ENCODE measurements at regions not wholly inside any gene's neighbourhood (a gene's known extent, or its start where the extent isn't known, plus 50 kb on each side); places are given as distances from the start of the nearest gene placed in this dataset.
"Not testable (repeated sequence)": the region's sequence is repeated elsewhere in the genome, so short reads cannot be mapped to it uniquely, and the experiment has no call there.

DNA sequence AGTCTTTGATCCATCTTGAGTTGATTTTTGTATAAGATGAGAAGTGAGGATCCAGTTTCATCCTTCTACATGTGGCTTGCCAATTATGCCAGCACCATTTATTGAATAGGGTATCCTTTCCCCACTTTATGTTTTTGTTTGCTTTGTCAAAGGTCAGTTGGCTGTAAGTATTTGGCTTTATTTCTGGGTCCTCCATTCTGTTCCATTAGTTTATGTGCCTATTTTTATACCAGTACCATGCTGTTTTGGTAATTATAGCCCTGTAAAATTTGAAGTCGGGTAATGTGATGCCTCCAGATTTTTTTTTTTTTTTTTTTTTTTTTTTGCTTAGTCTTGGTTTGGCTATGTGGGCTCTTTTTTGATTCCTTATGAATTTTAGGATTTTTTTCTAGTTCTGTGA lies 203.0 kb upstream of the IRX5 start:
- not testable (repeated sequence) for DNase-seq (ENCODE audit: low read depth)

DNA sequence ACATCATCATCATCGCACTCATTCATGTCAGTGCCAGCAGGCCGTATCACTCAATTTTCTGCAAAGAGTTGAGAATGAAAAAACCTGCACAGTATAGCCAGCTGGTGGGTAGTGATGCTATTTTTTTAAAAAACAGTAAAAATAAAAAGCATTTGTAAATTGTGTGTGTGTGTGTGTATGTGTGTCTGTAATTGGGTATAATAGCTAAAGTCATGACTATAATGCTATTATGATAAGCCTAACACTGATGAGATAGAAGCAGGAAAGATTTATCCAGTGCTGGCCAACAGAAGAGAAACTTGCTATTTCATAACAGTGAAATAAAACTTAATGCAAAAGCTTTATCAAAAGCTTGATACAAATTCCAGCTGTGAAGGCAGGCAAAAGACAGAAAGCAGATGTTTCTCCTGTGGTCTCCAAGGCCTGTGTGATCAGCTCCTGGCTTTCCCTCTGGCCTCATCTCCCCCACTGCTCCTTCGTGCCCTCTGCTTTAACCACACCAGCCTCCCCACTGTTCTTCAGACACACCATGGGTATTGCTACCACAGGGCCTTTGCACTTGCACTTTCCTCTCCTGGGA lies 206.2 kb upstream of the IRX5 start:
- DNase-seq (ENCODE audit: low read depth) = no peak

DNA sequence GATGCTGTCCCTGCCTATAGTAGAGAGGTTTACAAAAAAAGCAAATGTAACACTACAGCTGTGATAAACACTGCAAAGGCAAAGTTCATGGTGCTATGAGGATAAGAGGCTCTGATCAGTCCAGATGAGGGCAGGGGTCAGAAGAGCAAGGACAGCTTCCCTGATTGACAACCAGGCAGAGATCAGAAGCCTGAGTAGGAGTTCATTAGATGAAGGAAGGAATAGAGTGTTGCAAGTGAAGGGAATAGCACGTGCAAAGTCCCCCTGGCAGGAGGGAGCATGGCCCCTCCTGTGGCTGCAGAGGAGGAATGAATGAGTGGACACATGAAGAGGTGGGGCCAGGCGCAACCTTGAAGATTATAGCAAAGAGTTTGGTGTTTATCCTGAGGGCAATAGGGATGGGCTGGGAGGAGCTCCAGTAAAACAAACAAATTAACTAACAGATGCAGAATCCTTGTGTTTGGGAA lies 208.4 kb upstream of the IRX5 start:
- DNase-seq (ENCODE audit: low read depth) = no peak

DNA sequence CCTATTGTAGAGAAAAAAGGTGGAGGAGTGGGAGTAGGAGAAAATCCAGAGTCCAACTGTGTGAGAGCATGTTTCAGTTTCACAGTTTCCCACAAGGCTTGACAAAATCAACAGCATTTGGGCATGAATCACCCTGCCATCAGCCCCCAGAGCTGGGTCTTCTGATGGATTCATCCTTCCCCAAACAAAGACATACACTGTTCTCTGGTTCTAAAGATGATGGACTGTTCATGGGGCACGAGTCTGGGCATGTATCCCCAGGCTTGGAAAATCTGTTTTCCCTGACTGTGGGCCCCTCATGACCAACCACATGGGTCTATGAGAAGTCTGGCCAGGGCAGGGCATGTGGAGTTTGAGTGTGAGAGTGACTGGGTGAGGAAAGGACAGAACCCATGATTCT lies 210.4 kb upstream of the IRX5 start:
- peak; percentile 10 for DNase-seq (ENCODE audit: low read depth)

DNA sequence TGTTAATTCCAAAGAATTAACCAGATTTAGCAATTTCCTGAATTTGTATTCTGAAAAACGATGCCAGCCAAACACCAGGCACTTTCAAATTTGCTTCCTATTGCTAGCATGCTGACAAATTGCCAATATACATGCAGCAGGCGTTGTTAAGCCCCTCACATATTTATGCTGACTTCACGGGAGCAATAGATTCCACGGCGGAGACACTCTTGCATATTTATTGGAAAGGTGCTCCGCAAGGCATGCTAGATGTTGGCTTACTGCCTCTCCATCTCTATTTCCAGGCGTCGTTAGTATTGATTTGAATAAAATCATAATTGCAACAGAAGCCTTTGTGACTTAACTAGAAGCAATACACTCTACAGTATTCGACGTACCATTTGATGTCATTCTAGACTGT lies 211.0 kb upstream of the IRX5 start:
- no peak for DNase-seq (ENCODE audit: low read depth)

DNA sequence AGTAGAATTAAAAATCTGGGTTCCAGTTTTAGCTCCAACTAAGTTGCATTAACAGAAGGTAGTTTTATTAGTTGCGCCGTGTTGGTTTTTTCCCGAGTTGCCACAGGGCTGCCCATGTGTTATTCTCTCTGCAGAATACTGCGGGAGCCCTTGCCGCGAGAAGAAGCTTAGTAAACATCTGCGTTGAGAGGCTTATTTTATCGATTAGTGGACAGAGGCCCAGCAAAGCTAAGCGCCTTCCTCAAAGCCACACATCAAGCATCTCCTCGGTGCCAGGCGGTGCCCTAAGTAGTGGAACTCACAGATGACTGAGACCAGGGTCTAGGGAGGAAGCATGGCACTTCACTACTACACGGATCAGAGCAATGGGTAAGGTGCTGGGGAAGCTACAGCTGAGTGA lies 212.3 kb upstream of the IRX5 start:
- no peak for DNase-seq (ENCODE audit: low read depth)

DNA sequence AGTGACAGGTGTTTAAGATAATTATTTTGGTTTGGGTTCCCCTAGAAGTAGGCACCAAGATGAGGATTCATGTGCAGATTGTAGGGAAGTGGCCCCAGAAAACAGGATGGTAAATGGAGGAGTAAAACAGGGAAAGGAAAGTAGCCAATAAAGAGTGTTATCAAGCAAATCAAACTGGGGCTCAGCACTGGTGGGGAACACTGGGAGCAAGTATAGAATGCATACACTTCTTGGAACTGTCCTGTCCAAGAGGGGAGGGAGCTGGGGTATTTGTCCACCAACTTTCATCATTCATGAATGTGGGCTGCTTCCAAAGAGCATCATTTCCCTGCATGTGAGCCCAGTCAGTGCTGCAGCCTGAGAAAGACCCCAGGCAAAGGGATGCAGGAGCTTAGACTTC lies 215.7 kb upstream of the IRX5 start:
- DNase-seq (ENCODE audit: low read depth) = no peak

DNA sequence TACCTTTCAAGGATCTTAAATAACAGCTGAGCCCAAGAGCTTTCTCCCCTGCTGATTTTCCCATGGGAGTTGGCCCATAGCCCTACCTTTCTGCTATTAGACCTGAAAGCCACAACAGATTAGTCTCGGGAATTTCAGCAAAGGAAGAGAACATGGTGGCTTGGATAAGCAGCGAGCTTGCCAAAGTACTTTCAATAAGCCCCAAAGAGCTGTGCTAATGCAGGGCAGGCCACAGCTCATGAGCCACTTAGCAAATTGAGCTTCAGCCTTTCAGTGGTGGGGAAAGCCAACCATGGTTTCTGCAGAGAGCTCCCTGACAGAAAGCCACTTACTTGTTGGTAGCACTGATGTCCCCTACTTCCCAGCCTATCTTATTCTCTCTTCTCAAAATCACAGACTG lies 217.8 kb upstream of the IRX5 start:
- no peak for DNase-seq (ENCODE audit: low read depth)

DNA sequence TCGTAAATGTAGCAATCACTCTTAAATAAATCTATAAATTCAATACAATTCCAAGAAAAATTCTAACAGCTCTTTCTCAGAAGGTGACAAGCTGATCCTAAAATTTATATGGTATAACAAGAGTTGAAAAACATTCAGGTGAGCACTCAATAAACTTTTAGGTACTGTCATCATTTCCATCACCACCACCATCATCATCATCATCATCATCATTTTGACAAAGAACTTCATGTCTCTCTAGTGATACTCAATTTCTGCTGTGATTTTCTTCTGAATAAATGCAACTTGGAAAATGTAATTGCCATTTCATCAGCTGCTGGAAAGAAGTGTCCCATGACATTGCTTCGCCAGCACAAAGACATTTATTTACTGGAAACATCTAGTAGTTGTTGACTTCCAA lies 222.9 kb upstream of the IRX5 start:
- DNase-seq (ENCODE audit: low read depth) = no peak

DNA sequence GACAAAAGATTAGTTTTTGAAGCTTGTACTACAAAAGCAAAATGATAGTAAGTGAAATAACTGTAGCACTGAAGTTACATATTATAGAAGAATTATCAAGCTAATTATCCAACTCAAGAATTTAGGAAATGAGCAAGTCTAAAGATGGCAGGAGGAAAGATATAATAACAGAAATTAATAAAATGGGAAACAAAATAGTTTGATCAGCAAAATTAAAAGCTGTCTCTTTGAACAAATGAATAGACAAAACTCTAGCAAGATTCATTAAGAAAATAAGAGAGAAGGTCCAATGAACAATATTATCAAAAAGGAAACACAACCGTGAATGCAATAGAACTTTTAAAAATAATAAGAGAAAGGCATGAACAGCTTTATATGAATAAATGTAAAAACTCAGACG lies 224.3 kb upstream of the IRX5 start:
- DNase-seq (ENCODE audit: low read depth) = no peak

DNA sequence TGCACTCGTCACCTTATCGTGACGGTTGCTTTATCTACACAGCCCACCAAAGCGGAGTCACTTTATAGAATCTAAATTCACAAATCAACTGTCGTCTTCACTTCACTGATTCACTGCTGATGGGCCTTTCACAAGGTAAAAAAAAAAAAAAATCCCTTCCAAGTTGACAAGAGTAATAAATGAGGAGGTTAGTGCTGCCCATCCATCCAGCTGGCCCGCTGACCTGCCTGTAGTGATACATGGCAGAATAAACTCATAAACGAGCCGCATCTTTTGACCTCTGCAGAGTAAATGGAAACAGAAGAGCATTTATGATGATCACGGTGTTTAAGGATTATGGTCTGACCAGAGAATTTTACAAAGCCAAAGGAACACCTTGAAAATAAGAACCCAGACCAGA lies 227.3 kb upstream of the IRX5 start:
- no peak for DNase-seq (ENCODE audit: low read depth)

DNA sequence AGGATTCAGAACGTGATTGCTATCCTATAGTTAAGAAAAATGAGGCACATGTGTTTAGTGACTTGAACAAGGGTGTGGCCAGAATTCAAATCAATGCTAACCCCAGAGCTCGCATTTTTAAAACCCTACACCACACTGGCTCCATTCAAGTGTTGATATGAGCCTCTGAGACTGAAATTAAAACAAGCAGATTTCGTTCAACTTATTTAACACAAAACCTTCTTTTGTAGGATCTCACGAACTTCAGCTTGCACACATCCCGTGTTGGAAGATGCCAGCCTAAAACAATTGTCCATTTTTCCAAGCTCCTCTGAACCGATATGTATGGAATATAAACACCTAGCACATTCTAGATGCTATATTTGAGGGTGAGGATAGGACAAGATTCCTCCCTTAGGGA lies 231.0 kb upstream of the IRX5 start:
- no peak for DNase-seq (ENCODE audit: low read depth)

DNA sequence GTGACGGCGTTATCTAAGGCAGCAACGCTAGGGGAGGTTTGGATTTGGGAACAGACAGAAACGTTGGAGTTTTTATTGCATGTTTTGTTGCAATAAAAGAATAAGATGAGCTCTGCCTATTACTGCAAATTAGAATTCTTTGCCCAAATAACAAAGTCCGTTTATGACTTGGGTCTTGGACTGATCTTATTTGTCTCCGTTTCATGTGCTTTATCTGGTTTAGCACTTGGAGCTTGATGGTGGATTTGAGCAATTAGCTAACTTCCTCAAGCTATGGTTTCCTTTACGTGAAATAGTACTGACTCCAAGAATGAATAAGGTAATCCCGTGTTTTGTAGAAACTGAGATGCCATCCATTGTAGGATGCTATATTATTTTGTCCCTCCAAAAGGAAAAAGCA lies 233.0 kb upstream of the IRX5 start:
- no peak for DNase-seq (ENCODE audit: low read depth)

DNA sequence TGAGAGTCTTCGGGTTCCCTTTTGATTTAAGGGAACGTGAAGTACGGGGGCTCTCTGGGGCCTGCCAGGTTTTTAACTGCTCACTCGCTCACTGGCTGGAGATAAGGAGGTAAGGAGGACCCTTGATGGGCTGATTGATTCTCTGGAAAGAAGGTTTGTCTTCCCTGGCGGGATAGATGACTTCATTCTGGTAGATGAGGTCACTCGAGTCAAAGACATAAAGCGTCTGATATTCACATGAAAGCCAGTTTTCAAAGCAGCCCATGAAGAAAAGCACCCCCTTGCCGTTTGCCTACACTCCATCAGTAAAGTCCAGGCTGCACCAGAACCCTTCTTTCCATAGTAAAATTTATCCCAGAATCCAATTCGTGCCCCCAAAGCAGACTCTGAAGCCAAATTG lies 233.7 kb upstream of the IRX5 start:
- no peak for DNase-seq (ENCODE audit: low read depth)

DNA sequence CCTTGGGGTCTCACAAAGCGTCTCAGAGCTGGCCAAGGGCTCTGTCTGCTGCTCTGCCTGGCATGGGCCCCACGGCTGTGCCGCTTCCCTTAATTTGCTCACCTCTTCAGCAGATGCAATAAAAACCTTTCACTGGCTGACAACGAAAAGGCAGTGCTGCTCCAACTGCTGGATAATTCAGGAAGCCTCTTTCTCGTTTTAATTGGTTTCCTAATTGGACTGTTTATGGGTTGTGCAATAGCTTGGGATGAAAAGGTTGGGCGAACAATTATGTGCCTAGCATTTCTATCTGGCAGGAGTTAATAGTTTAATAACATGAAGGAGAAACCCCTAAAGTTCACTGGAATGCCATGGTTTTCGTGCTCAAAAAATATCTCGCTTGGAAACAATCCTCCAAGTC lies 234.1 kb upstream of the IRX5 start:
- no peak for DNase-seq (ENCODE audit: low read depth)

DNA sequence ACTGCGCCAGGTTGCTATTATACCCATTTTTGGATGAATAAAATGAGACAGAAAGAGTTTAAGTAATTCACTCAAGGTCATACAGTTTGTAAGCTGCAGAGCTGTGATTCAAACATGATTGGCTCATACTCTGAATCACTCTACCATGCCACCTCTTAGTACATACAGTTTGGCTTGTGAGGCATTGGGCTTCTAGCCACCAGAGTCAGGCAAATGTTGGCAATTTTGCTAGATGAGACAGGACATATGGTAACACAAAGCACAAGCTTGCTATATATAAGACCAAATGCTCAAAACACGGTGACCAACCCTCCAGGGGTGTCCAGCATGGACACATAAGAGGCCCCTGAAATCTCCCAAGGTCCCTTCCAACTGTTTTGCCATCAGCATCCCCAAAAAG lies 236.0 kb upstream of the IRX5 start:
- no peak for DNase-seq (ENCODE audit: low read depth)

DNA sequence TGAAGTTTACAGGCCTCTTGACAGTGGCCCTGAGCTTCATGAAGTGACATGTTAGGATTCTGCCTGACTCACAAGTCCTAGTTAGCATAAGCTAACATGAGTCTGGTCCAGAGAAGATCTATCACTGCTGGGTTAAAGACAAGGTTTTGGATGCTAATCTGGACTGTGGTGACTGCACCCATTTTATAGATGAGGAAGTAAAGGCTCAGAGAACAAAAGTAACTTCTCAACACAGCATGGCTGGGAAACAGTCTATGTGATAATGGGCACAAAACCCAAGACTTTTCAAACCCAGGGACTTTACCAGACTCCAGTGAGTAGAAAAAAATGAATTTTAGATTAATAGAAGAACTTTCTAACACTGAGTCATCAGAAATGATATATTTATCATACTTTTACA lies 236.8 kb upstream of the IRX5 start:
- no peak for DNase-seq (ENCODE audit: low read depth)

DNA sequence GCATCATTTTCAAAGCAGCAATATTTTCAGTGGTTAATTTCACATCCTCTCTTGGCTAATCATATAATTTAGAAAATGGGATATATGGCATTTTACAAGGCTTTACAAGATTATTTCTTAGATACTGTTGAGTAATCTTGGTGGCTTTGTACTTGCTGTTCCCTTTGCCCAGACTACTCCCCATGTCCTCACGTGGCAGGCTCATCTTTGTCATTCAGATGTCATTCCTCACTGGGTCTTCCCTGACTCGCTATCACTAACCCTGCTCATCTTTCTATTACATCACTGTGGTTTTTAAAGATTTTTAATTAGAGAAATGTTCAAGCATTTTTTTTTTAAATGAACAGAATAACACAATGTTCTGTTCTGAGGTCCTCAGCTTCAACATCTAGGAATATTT lies 240.0 kb upstream of the IRX5 start:
- no peak for DNase-seq (ENCODE audit: low read depth)

DNA sequence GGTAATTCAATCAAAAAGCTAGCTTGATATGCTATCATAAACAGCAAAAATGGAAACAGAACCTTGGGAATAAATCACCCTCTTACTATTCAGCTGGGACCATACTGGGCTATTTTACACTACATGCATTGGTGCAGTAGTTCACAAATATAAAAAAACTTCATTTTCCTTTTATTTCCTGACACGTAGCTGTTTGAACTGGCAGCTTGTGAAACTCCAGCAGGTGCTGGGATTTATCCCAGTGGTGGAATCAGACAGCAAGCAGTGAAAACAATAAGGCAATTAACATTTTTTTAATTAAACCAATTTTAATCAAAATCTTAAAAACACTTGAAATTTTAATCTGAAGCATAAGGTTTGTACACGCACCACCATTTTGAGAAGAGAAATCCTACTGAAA lies 240.4 kb upstream of the IRX5 start:
- no peak for DNase-seq (ENCODE audit: low read depth)

DNA sequence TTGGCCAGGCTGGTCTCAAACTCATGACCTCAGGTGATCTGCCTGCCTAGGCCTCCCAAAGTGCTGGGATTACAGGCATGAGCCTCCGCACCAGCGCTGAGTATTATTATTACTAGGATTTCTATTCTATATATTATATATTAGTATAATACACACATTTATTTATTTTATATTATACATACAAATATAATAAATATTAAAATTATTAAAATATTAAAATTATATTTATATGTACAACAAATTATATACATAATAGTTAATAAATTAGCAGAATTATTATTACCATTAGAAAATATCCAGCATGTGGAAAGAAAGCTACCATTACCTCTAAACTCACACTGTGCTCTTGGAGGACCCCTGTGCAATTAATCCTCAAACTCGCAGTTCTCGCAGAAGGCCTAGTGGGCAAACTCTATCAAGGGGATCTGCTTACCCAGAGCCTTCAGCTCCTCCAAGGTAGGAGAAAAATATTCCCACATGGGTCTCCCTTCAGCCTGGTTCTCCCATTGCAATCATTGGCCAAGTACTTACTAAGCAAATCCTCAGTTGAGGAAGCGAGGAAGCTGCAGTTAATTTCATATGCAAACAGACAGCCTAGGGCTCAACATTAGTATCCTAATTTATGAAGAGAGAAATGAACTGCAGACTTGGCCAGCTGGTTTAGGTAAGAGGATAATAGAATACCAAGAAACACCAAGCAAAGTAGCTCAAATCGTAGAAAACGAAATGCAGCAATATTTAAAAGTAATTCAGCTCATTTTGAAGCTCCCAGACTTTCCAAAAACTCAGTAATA lies 241.4 kb upstream of the IRX5 start:
- no peak for DNase-seq (ENCODE audit: low read depth)

DNA sequence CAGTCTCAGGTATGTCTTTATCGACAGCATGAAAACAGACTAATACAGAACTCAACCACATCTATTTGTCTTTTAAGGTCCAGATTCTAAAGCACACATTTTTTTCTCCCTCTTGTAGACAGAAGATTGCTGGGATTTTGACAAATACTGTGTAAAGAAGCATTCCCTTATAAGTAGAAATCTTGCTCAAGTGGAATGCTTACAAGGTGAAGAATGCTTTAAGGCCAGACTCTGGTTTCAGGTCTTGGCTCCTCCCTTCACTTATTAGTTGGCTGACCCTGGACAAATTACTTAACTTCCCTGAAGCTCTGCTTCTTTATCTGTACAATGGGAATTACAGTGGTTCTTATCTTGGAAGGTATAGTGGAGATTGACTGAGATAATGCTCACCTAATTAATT lies 242.3 kb upstream of the IRX5 start:
- DNase-seq (ENCODE audit: low read depth) = no peak

DNA sequence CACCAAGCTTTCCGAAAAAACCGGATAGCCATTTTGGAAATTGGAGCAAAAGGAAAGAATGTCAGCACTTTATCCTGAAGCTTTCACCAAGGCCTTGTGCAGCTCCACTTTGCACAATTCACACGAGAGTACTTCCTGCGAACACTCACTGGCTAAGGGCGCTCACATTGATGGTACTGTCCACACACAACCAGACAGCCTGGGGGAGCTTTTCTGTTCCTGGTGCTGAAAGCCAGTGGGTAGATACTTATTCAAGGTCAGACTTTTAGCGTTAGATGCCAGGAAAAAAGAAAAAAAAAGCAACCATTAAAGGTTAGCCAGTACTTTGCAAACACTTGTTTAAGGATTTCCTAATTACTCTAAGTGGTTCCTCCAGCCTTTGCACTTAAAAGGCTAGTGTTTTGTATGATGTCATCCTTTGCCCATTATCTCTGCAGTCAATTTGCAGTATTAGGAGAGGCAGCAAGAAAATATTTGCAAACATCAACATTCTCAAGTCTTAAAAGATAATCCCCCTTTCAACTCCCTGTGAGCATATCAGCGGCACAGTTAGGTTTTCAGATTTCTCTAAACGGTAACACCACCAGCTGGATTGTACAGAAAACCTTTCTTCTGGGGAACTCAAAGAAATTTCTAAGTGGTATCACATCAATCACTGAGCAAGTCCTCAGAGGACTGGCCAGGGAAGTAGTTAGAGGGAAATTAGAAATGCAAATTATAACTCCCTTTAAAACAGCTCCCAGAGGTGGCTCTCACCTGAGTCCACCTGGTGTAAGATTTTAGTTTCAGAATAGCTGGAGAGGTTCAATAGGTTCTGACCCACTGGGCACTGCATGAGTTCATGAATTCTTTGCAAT lies 243.4 kb upstream of the IRX5 start:
- no peak for DNase-seq (ENCODE audit: low read depth)

DNA sequence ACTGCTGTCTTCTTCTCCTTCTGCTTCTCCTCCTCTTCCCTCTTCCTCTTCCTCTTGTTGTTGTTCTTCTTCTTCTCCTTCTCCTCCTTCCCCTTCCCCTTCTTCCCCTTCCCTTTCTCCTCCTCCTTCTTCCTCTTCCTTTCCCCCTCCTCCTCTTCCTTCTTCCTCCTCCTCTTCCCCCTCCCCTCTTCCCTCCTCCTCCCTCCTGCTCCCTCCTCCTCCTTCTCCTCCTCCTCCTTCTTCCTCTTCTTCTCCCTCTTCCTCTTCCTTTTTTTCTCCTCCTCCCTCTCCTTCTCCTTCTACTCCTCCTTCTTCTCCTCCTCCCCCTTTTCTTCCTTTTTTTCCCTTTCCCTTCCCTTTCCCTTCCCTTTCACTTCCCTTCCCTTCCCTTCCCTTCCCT lies 245.0 kb upstream of the IRX5 start:
- no peak for DNase-seq (ENCODE audit: low read depth)

All from Daoy (cell line).